Vagina (tissue), 2 donors: ENCODE measurements at regions not wholly inside any gene's neighbourhood (a gene's known extent, or its start where the extent isn't known, plus 50 kb on each side); places are given as distances from the start of the nearest gene placed in this dataset.

ENCODE experiments used
- POLR2A ChIP-seq, 2 donors: fragments of 450-650 bp; IDR thresholded peaks; one replicate each; pipeline ENCODE4 v1.6.1; 2017; ENCODE audit warnings: antibody characterized with exemption in 2 of 2, mild to moderate bottlenecking in 2 of 2, moderate library complexity in 2 of 2
- TF ChIP-seq, protein P1 (sequence below), 3 experiments: fragments of 450-650 bp in 2 of 3; fragments of 200-600 bp in 1 of 3; sonication (generic) in 1 of 3; IDR thresholded peaks; one replicate each; pipeline ENCODE4 v1.5.1; 2017 to 2019; ENCODE audit warnings: antibody characterized with exemption in 3 of 3, mild to moderate bottlenecking in 2 of 3, moderate library complexity in 2 of 3

DNA sequence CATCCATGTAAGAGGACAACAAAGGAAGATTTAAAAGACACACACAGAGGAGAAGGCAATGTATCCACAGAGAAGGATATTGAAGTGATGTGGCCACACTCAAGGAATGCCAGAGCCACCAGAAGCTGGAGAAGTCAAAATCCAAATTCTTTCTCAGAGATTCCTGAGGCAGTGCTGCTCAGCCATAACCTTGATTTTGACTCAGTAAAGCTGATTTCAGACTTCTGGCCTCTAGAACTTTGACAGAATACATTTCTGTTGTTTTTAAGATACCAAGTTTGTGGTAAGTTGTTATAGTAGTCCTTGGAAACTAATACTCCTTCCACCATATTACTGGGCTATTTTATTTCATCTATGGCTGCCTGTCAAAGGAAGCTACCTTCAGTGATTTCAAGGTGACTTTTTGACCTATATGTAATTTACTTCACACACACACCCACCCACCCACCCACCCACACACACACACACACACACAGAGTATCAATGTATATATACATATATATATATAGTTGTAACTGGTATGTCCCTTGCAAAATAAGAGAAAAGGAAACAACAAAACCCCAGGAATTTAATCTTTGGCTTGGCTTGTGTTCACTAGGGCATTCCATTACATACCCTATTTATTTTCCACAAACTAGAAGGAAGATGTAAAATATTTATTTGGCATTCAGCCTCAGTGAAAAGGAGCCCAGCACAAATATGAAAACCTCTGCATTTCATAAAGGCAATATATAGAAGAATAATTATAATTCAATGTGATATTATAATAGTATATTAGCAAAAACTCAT is 142.1 kb upstream of the PTGFR start:
- TF ChIP-seq, protein P1, sequence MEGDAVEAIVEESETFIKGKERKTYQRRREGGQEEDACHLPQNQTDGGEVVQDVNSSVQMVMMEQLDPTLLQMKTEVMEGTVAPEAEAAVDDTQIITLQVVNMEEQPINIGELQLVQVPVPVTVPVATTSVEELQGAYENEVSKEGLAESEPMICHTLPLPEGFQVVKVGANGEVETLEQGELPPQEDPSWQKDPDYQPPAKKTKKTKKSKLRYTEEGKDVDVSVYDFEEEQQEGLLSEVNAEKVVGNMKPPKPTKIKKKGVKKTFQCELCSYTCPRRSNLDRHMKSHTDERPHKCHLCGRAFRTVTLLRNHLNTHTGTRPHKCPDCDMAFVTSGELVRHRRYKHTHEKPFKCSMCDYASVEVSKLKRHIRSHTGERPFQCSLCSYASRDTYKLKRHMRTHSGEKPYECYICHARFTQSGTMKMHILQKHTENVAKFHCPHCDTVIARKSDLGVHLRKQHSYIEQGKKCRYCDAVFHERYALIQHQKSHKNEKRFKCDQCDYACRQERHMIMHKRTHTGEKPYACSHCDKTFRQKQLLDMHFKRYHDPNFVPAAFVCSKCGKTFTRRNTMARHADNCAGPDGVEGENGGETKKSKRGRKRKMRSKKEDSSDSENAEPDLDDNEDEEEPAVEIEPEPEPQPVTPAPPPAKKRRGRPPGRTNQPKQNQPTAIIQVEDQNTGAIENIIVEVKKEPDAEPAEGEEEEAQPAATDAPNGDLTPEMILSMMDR (IDR thresholded peaks at IDR 0.05), result no peak
- TF ChIP-seq POLR2A (IDR thresholded peaks at IDR 0.05), result no peak
